ENCODE measurements at regions not wholly inside any gene's neighbourhood (a gene's known extent, or its start where the extent isn't known, plus 50 kb on each side); places are given as distances from the start of the nearest gene placed in this dataset.

- H4K8ac ChIP-seq (ENCODE audit: extremely low read depth, insufficient read depth, low read length): no peak overlapping the region
- H3K56ac ChIP-seq (replicated peaks; ENCODE audit: insufficient read length, low read depth, low read length): no peak overlapping the region
- H4K5ac ChIP-seq (ENCODE audit: insufficient read length, low read depth, low read length): no peak overlapping the region
- no peaks in the 10 kb centered on the region for H3K79me1 ChIP-seq (ENCODE audit: low read depth, low read length)
- no peak overlapping the region for H3K4me2 ChIP-seq (ENCODE audit: insufficient read depth in 1 of 2, low read depth in 2 of 2, low read length in 2 of 2)
- no peak for FAIRE-seq
- H3K36me3 ChIP-seq (ENCODE audit: control insufficient read depth in 2 of 4, insufficient read depth in 4 of 4, low read length in 3 of 4): no peaks in the 10 kb centered on the region
- ChIA-PET CTCF (ENCODE audit: partially characterized antibody) (no interaction called here), POLR2A (ENCODE audit: partially characterized antibody) (no interaction called here)
- H2AFZ ChIP-seq (ENCODE audit: low read length): no peak overlapping the region
- H3K4ac ChIP-seq (replicated peaks; ENCODE audit: insufficient read length, low read depth, low read length): no peak overlapping the region
- H2AK5ac ChIP-seq (ENCODE audit: low read depth, low read length): no peak overlapping the region
- no peaks in the 10 kb centered on the region for H3K27me3 ChIP-seq (replicated peaks in 1 of 4; ENCODE audit: control insufficient read depth in 3 of 4, extremely low read depth in 1 of 4, insufficient read depth in 3 of 4, low read length in 3 of 4)
- no peak overlapping the region for H2BK20ac ChIP-seq (ENCODE audit: low read length)
- H3K18ac ChIP-seq (ENCODE audit: extremely low read depth, low read length): no peak overlapping the region
- no peak overlapping the region for H2BK5ac ChIP-seq (ENCODE audit: low read depth, low read length)
- no peak overlapping the region for H3K23ac ChIP-seq (ENCODE audit: insufficient read length)
- H2BK15ac ChIP-seq (ENCODE audit: low read length): no peak overlapping the region
- no peak overlapping the region for H3K14ac ChIP-seq (ENCODE audit: insufficient read length)
- H3K4me3 ChIP-seq (ENCODE audit: extremely low read depth in 1 of 4, insufficient read depth in 2 of 4, low read depth in 3 of 4, low read length in 4 of 4): no peak overlapping the region
- no peak overlapping the region for H2BK12ac ChIP-seq (ENCODE audit: low read depth, low read length)
- no peaks in the 10 kb centered on the region for H3K23me2 ChIP-seq (ENCODE audit: low read depth, low read length)
- no peaks in the 10 kb centered on the region for H3K79me2 ChIP-seq (ENCODE audit: control insufficient read depth in 1 of 2, insufficient read depth in 2 of 2, low read length in 2 of 2)
- H3K27ac ChIP-seq (ENCODE audit: low read depth, low read length): no peak overlapping the region
- no peaks in the 10 kb centered on the region for H3K4me1 ChIP-seq (replicated peaks in 1 of 4; ENCODE audit: control insufficient read depth in 3 of 4, insufficient read depth in 4 of 4, low read length in 3 of 4)
- 91% methylated on average over 2 of the region's 2 CpGs; no CpG with 5 or more reads in 1 of the 2 experiments for WGBS, 2 experiments (ENCODE audit: extremely low coverage in 1 of 2, insufficient coverage in 1 of 2, insufficient read length in 1 of 2, insufficient replicate concordance in 2 of 2, low coverage in 1 of 2, low lambda C conversion rate in 2 of 2, missing lambda C conversion rate in 1 of 2)
- no peak overlapping the region for H3K9ac ChIP-seq (replicated peaks in 1 of 4; ENCODE audit: extremely low read depth in 1 of 4, low read depth in 3 of 4, low read length in 3 of 4)
- no peak for DNase-seq (ENCODE audit: low read depth in 1 of 2, low spot score in 2 of 2)
- H3K9me3 ChIP-seq (ENCODE audit: insufficient read depth in 2 of 2, low read depth in 1 of 2, low read length in 1 of 2): no peaks in the 10 kb centered on the region
- no peaks in the 10 kb centered on the region for H4K20me1 ChIP-seq (replicated peaks in 1 of 2; ENCODE audit: control insufficient read depth in 1 of 2, insufficient read depth in 2 of 2, low read length in 2 of 2)
- H4K91ac ChIP-seq (replicated peaks; ENCODE audit: insufficient read length, low read length): no peak overlapping the region
- no peak overlapping the region for H2BK120ac ChIP-seq (replicated peaks; ENCODE audit: low read depth, low read length)
- TF ChIP-seq JUN (IDR thresholded peaks at IDR 0.05; ENCODE audit: low read depth, low read length) (no peak), TAF7 (optimal IDR thresholded peaks at IDR 0.05; ENCODE audit: borderline replicate concordance, low read depth, low read length) (no peak), SIRT6 (IDR thresholded peaks at IDR 0.05; ENCODE audit: low read length) (no peak), JUND (IDR thresholded peaks at IDR 0.05; ENCODE audit: low read length) (no peak), EP300 (IDR thresholded peaks at IDR 0.05; ENCODE audit: borderline replicate concordance in 1 of 2, low read depth in 2 of 2, low read length in 2 of 2) (no peak), ZNF274 (IDR thresholded peaks at IDR 0.05; ENCODE audit: borderline replicate concordance, extremely low read depth, low read length) (no peak)
Measured at GRCh38 chr18:39341129-39341528, 1775.5 kb upstream of the CELF4 start.

Data from H1 (cell line).